HEK293 (cell line): ENCODE measurements at regions not wholly inside any gene's neighbourhood (a gene's known extent, or its start where the extent isn't known, plus 50 kb on each side); places are given as distances from the start of the nearest gene placed in this dataset.

Experiments used
- ATF2 ChIP-seq: fragments of 450-650 bp; formaldehyde crosslinking; IDR thresholded peaks from 2 replicates; pipeline ENCODE4 v1.5.1; 2016; ENCODE audit warnings: missing biosample characterization, missing genetic modification characterization, low read depth
- CTCF ChIP-seq: fragments of 450-650 bp; formaldehyde crosslinking; IDR thresholded peaks from 2 replicates; pipeline ENCODE4 v1.5.1; 2016; ENCODE audit warnings: missing biosample characterization, missing genetic modification characterization
- KLF1 ChIP-seq: fragments of 450-650 bp; formaldehyde crosslinking; IDR thresholded peaks from 2 replicates; pipeline ENCODE4 v1.5.1; 2016; ENCODE audit warnings: missing biosample characterization, missing genetic modification characterization
- KLF17 ChIP-seq: fragments of 450-650 bp; formaldehyde crosslinking; IDR thresholded peaks from 2 replicates; pipeline ENCODE4 v1.5.1; 2016; ENCODE audit warnings: missing biosample characterization, missing genetic modification characterization
- PRDM6 ChIP-seq: fragments of 450-650 bp; formaldehyde crosslinking; IDR thresholded peaks from 2 replicates; pipeline ENCODE4 v1.5.1; 2017; ENCODE audit warnings: missing biosample characterization, missing genetic modification characterization
- ZBTB1 ChIP-seq: fragments of 450-650 bp; formaldehyde crosslinking; IDR thresholded peaks from 2 replicates; pipeline ENCODE4 v1.5.1; 2016; ENCODE audit warnings: missing biosample characterization, missing genetic modification characterization
- ZBTB11 ChIP-seq: fragments of 450-650 bp; formaldehyde crosslinking; conservative IDR thresholded peaks from 2 replicates; pipeline ENCODE4 v1.5.1; 2016; ENCODE audit warnings: low read depth, missing biosample characterization, missing genetic modification characterization
- ZBTB8A ChIP-seq: fragments of 450-650 bp; formaldehyde crosslinking; IDR thresholded peaks from 2 replicates; pipeline ENCODE4 v1.5.1; 2016; ENCODE audit warnings: missing biosample characterization, missing genetic modification characterization
- ZNF146 ChIP-seq: fragments of 450-650 bp; formaldehyde crosslinking; IDR thresholded peaks from 2 replicates; pipeline ENCODE4 v1.5.1; 2016; ENCODE audit warnings: missing biosample characterization, missing genetic modification characterization
- ZNF202 ChIP-seq: fragments of 450-650 bp; formaldehyde crosslinking; IDR thresholded peaks from 2 replicates; pipeline ENCODE4 v1.5.1; 2016; ENCODE audit warnings: missing biosample characterization, missing genetic modification characterization, borderline replicate concordance
- ZNF24 ChIP-seq: fragments of 450-650 bp; formaldehyde crosslinking; IDR thresholded peaks from 2 replicates; pipeline ENCODE4 v1.5.1; 2016; ENCODE audit warnings: missing biosample characterization, missing genetic modification characterization
- ZNF654 ChIP-seq: fragments of 450-650 bp; formaldehyde crosslinking; IDR thresholded peaks from 2 replicates; pipeline ENCODE4 v1.5.1; 2016; ENCODE audit warnings: low read depth, missing biosample characterization, missing genetic modification characterization
- ZNF660 ChIP-seq: fragments of 450-650 bp; IDR thresholded peaks from 2 replicates; pipeline ENCODE4 v1.5.1; 2018; ENCODE audit warnings: missing biosample characterization, mild to moderate bottlenecking, missing genetic modification characterization
- ZNF785 ChIP-seq: fragments of 450-650 bp; formaldehyde crosslinking; IDR thresholded peaks from 2 replicates; pipeline ENCODE4 v1.5.1; 2016; ENCODE audit warnings: missing biosample characterization, missing genetic modification characterization

- TF ChIP-seq ZNF654 (no peak), KLF17 (no peak), ZNF146 (tag by site-specific recombination) (no peak), ZNF660 (no peak), KLF1 (tag by site-specific recombination) (no peak), ZNF785 (tag by site-specific recombination) (no peak), CTCF (tag by site-specific recombination) (no peak), ZBTB1 (tag by site-specific recombination) (no peak), ATF2 (no peak), ZNF24 (tag by site-specific recombination) (no peak), ZNF202 (tag by site-specific recombination) (no peak), PRDM6 (tag by site-specific recombination) (no peak), ZBTB8A (no peak), ZBTB11 (tag by site-specific recombination) (no peak)
Observed at GRCh38 chr14:87630846-87631245, 362.1 kb downstream of the GALC start.
